Astrocyte (in vitro differentiated cells and primary cell): ENCODE measurements at regions not wholly inside any gene's neighbourhood (a gene's known extent, or its start where the extent isn't known, plus 50 kb on each side); places are given as distances from the start of the nearest gene placed in this dataset.

Experiments
- EZH2 ChIP-seq: IDR thresholded peaks from 2 replicates; pipeline ENCODE4 v1.6.1; 2012; ENCODE audit warnings: mild to moderate bottlenecking, low read length, inconsistent platforms; ENCODE audit not compliant: insufficient read depth
- TF ChIP-seq, protein P1 (sequence below): IDR thresholded peaks from 2 replicates; pipeline ENCODE4 v1.5.1; 2011; ENCODE audit warnings: low read depth, mild to moderate bottlenecking, inconsistent platforms, low read length, moderate library complexity; ENCODE audit not compliant: insufficient read depth

GRCh38 chr18:70649683-70650082, 360.8 kb downstream of the SOCS6 start:
- TF ChIP-seq, protein P1, sequence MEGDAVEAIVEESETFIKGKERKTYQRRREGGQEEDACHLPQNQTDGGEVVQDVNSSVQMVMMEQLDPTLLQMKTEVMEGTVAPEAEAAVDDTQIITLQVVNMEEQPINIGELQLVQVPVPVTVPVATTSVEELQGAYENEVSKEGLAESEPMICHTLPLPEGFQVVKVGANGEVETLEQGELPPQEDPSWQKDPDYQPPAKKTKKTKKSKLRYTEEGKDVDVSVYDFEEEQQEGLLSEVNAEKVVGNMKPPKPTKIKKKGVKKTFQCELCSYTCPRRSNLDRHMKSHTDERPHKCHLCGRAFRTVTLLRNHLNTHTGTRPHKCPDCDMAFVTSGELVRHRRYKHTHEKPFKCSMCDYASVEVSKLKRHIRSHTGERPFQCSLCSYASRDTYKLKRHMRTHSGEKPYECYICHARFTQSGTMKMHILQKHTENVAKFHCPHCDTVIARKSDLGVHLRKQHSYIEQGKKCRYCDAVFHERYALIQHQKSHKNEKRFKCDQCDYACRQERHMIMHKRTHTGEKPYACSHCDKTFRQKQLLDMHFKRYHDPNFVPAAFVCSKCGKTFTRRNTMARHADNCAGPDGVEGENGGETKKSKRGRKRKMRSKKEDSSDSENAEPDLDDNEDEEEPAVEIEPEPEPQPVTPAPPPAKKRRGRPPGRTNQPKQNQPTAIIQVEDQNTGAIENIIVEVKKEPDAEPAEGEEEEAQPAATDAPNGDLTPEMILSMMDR, result no peak
- TF ChIP-seq EZH2, result no peak
